Smooth muscle cell (in vitro differentiated cells): ENCODE measurements at regions not wholly inside any gene's neighbourhood (a gene's known extent, or its start where the extent isn't known, plus 50 kb on each side); places are given as distances from the start of the nearest gene placed in this dataset.

Experiments used
- DNase-seq: peaks from one replicate; lab custom pipeline; 2025; ENCODE audit not compliant: unreplicated experiment; lab: John Stamatoyannopoulos, UW
- H2AFZ ChIP-seq: fragments of 200-600 bp; sonication (generic); 2 replicates; pipeline ENCODE4 v1.6.0; 2016; ENCODE audit warnings: antibody characterized with exemption, low read depth, mild to moderate bottlenecking
- H3F3A ChIP-seq: fragments of 200-600 bp; sonication (generic); 2 replicates; pipeline ENCODE4 v1.6.0; 2017; ENCODE audit warnings: antibody characterized with exemption, low read depth
- H3K27ac ChIP-seq: fragments of 200-600 bp; sonication (generic); 2 replicates; pipeline ENCODE4 v1.5.1; 2016; ENCODE audit warnings: low read depth, mild to moderate bottlenecking
- H3K27me3 ChIP-seq: fragments of 200-600 bp; sonication (generic); 2 replicates; pipeline ENCODE4 v1.6.1; 2016; ENCODE audit warnings: low read depth, mild to moderate bottlenecking
- H3K36me3 ChIP-seq: fragments of 200-600 bp; sonication (generic); 2 replicates; pipeline ENCODE4 v1.5.1; 2016; ENCODE audit warnings: low read depth
- H3K4me1 ChIP-seq: fragments of 200-600 bp; sonication (generic); 2 replicates; pipeline ENCODE4 v1.5.1; 2016; ENCODE audit warnings: low read depth
- H3K4me2 ChIP-seq: fragments of 200-600 bp; sonication (generic); 2 replicates; pipeline ENCODE4 v1.6.0; 2016; ENCODE audit warnings: mild to moderate bottlenecking
- H3K4me3 ChIP-seq: fragments of 200-600 bp; sonication (generic); 2 replicates; pipeline ENCODE4 v1.5.1; 2016; ENCODE audit warnings: mild to moderate bottlenecking
- H3K79me2 ChIP-seq: fragments of 200-600 bp; sonication (generic); 2 replicates; pipeline ENCODE4 v1.6.0; 2016; ENCODE audit warnings: low read depth, mild to moderate bottlenecking
- H3K9ac ChIP-seq: fragments of 200-600 bp; sonication (generic); 2 replicates; pipeline ENCODE4 v1.6.0; 2016; ENCODE audit warnings: low read depth
- H3K9me3 ChIP-seq: fragments of 200-600 bp; sonication (generic); replicated peaks from 2 replicates; pipeline ENCODE4 v1.5.1; 2016; ENCODE audit warnings: low read depth
- H4K20me1 ChIP-seq: fragments of 200-600 bp; sonication (generic); 2 replicates; pipeline ENCODE4 v1.6.0; 2016; ENCODE audit warnings: low read depth
- WGBS: methylation state at CpG from one replicate; pipeline ENCODE4 v1.1.7; 2016; ENCODE audit warnings: low lambda C conversion rate; 5-methylcytosine and 5-hydroxymethylcytosine counted together
- TF ChIP-seq, protein P1 (sequence below): fragments of 200-600 bp; sonication (generic); IDR thresholded peaks from 2 replicates; pipeline ENCODE4 v1.5.1; 2017; ENCODE audit warnings: borderline replicate concordance, mild to moderate bottlenecking, antibody characterized with exemption; ENCODE audit not compliant: insufficient read depth, poor library complexity, severe bottlenecking

DNA sequence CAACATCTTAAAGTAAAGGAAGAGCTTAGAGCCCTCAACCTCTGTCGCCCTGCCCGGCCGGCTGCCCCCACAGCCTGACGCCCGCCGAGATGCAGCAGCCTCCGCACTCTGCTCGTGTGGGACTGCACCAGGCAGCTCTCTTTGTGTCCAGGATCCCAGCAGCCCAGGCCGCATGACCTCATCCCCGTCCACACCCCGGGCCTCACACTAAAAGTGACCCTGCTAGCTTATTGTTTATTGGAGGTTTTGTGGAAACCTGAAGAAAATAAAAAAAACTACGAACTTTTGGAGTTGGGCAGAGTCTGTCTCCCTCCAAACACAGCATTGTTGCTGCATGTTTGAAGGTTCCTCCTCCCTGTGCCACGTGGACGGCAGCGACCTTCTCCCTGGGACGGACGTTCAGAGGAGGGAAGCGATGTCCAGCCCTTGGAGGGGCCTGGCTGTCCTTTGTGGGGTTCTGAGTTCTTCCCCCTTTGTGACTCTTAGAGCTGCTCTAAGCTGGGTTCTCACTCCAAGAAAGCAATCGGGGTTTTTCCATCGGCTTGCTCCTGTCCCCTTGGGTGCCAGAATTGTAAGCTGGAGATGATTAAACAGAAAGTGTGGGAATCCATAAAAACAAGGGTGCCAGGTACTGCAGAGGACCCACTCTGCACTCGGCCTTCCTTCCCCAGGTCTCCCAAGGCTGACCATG, 103.5 kb upstream of the COL5A1 start:
- no peaks in the 10 kb centered on the region for H3K9me3 ChIP-seq
- no peaks in the 10 kb centered on the region for H4K20me1 ChIP-seq
- no peaks in the 10 kb centered on the region for H3K36me3 ChIP-seq
- no peak overlapping the region for H3K4me3 ChIP-seq
- 53% methylated on average over 21 of the region's 21 CpGs for WGBS
- H3K4me1 ChIP-seq, result peaks cover 13% of the 10 kb centered on the region
- H3K9ac ChIP-seq, result peak overlapping the region; percentile 88
- no peaks in the 10 kb centered on the region for H3K27me3 ChIP-seq
- peak overlapping the region; percentile 99 for H3K27ac ChIP-seq
- TF ChIP-seq, protein P1, sequence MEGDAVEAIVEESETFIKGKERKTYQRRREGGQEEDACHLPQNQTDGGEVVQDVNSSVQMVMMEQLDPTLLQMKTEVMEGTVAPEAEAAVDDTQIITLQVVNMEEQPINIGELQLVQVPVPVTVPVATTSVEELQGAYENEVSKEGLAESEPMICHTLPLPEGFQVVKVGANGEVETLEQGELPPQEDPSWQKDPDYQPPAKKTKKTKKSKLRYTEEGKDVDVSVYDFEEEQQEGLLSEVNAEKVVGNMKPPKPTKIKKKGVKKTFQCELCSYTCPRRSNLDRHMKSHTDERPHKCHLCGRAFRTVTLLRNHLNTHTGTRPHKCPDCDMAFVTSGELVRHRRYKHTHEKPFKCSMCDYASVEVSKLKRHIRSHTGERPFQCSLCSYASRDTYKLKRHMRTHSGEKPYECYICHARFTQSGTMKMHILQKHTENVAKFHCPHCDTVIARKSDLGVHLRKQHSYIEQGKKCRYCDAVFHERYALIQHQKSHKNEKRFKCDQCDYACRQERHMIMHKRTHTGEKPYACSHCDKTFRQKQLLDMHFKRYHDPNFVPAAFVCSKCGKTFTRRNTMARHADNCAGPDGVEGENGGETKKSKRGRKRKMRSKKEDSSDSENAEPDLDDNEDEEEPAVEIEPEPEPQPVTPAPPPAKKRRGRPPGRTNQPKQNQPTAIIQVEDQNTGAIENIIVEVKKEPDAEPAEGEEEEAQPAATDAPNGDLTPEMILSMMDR, result no peak
- H3K4me2 ChIP-seq, result peak overlapping the region; percentile 4
- H3K79me2 ChIP-seq, result peaks cover 6% of the 10 kb centered on the region
- DNase-seq, result no peak
- H3F3A ChIP-seq, result peaks cover 14% of the 10 kb centered on the region
- H2AFZ ChIP-seq, result no peak overlapping the region

DNA sequence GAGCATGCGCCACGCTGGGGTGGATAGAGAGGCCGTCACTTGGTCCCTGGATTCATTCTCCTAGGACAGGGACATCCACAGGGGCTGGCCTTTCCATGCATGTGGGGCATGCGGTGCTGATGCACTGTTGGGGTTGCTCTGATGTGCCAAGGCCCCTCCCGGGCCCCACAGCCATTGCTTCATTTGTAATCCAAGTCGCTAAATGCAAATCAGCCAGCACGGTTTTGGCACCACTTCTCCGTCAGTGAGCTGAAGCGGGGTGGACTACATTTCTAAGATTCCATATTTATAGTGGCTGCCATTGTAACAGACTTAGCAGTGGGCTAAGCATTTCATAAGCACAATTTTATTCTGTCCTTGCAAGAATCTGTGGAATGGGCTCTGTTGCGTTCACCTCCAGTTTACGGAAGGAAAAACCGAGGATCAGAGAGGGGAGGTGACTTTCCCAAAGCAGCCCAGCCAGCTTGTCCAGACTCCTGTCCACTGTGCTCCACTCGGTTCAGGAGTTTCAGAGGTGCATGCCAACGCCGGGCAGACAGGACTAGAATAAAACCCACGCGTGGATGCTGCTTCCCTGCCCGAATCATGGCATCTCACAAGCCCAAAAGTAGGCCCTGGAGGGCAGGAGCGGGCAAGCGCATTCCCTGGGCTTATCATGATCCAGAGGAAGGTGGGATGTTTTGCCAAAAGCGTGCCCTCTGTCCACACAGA, 102.6 kb upstream of the COL5A1 start:
- DNase-seq, result no peak
- H3K9me3 ChIP-seq, result no peaks in the 10 kb centered on the region
- H4K20me1 ChIP-seq, result no peaks in the 10 kb centered on the region
- H3K4me2 ChIP-seq, result no peak overlapping the region
- no peak overlapping the region for H2AFZ ChIP-seq
- H3K27me3 ChIP-seq, result no peaks in the 10 kb centered on the region
- H3K27ac ChIP-seq, result peak overlapping the region; percentile 99
- H3F3A ChIP-seq, result peaks cover 22% of the 10 kb centered on the region
- H3K36me3 ChIP-seq, result no peaks in the 10 kb centered on the region
- peaks cover 6% of the 10 kb centered on the region for H3K79me2 ChIP-seq
- TF ChIP-seq, protein P1, result no peak
- no peak overlapping the region for H3K9ac ChIP-seq
- H3K4me1 ChIP-seq, result peaks cover 19% of the 10 kb centered on the region
- H3K4me3 ChIP-seq, result no peak overlapping the region
- WGBS, result 91% methylated on average over 21 of the region's 21 CpGs

DNA sequence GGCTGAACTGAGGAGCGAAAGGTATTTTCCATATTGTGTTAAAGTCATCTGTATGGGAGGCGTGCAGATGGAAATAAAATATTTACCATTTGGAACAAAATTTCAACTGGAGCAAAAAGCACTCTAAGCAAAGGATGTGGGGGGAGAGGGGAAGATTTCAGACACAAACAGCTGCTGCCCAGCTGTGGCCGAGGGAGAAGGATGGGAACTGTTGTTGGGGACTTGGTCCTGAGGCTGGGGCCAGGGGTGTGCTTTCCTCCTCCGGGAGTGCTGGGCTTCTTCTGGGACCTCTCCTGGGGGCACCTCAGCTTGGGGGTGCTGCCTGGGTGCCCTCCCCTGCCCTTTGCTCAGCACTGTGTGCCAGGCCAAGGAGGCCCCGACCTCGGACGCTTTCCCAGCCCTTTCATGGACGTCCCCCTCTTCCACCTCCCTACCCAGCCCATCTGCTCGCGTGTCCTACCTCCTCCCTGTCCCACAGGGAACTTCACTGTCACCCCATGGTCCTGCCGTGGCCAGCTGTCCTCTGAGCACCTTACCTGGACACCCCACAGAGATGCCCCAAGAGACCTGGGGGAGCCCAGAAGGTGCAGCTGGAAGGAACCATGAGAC, 101.9 kb upstream of the COL5A1 start:
- no peak overlapping the region for H3K9ac ChIP-seq
- H3K4me2 ChIP-seq, result no peak overlapping the region
- 90% methylated on average over 11 of the region's 11 CpGs for WGBS
- no peaks in the 10 kb centered on the region for H4K20me1 ChIP-seq
- TF ChIP-seq, protein P1, result no peak
- no peak overlapping the region for H3K4me3 ChIP-seq
- no peaks in the 10 kb centered on the region for H3K9me3 ChIP-seq
- H3K4me1 ChIP-seq, result peaks cover 26% of the 10 kb centered on the region
- H3F3A ChIP-seq, result peaks cover 24% of the 10 kb centered on the region
- no peaks in the 10 kb centered on the region for H3K36me3 ChIP-seq
- H3K27me3 ChIP-seq, result no peaks in the 10 kb centered on the region
- H3K27ac ChIP-seq, result peak overlapping the region; percentile 99
- DNase-seq, result no peak
- H3K79me2 ChIP-seq, result peaks cover 6% of the 10 kb centered on the region
- no peak overlapping the region for H2AFZ ChIP-seq
